H1 (cell line): ENCODE measurements at regions not wholly inside any gene's neighbourhood (a gene's known extent, or its start where the extent isn't known, plus 50 kb on each side); places are given as distances from the start of the nearest gene placed in this dataset.

Source experiments
- CTCF ChIA-PET: fragments of 300-600 bp; sonication (Branson Sonifier 250); formaldehyde crosslinking; loops from one replicate; lab custom pipeline; 2021; ENCODE audit not compliant: partially characterized antibody; lab: Charles Lee
- POLR2A ChIA-PET: fragments of 300-600 bp; sonication (Branson Sonifier 250); formaldehyde crosslinking; loops from one replicate; lab custom pipeline; 2021; ENCODE audit warnings: inconsistent platforms; ENCODE audit not compliant: partially characterized antibody; lab: Charles Lee
- DNase-seq, 2 experiments: peaks; one replicate each; pipeline versions ENCODE4 v3.0.0 to v3.0.0-alpha.2; 2010 to 2022; ENCODE audit warnings: low spot score in 2 of 2, low read depth in 1 of 2, mixed read lengths in 1 of 2
- FAIRE-seq: peaks from 2 replicates; lab custom pipeline; 2011; peaks lifted over from hg19 to GRCh38; lab: Jason Lieb, UNC
- H2AFZ ChIP-seq: 2 replicates; pipeline ENCODE4 v1.8.1; 2012; ENCODE audit warnings: low read length, inconsistent platforms
- H2AK5ac ChIP-seq: 2 replicates; pipeline ENCODE4 v1.6.1; 2013; ENCODE audit warnings: low read depth, low read length
- H2BK120ac ChIP-seq: replicated peaks from 2 replicates; pipeline ENCODE3; 2013; ENCODE audit warnings: low read depth, low read length, inconsistent platforms
- H2BK12ac ChIP-seq: 2 replicates; pipeline ENCODE4 v1.6.1; 2013; ENCODE audit warnings: low read depth, low read length
- H2BK15ac ChIP-seq: 2 replicates; pipeline ENCODE4 v1.6.1; 2013; ENCODE audit warnings: low read length
- H2BK20ac ChIP-seq: 2 replicates; pipeline ENCODE4 v1.6.1; 2013; ENCODE audit warnings: low read length
- H2BK5ac ChIP-seq: 2 replicates; pipeline ENCODE4 v1.6.1; 2013; ENCODE audit warnings: low read depth, low read length
- H3K14ac ChIP-seq: 2 replicates; pipeline ENCODE4 v1.6.1; 2013; ENCODE audit warnings: inconsistent platforms; ENCODE audit not compliant: insufficient read length
- H3K18ac ChIP-seq: 2 replicates; pipeline ENCODE4 v1.6.1; 2013; ENCODE audit warnings: low read length; ENCODE audit errors: extremely low read depth
- H3K23ac ChIP-seq: 2 replicates; pipeline ENCODE4 v1.6.1; 2013; ENCODE audit warnings: inconsistent platforms; ENCODE audit not compliant: insufficient read length
- H3K23me2 ChIP-seq: 2 replicates; pipeline ENCODE4 v1.6.1; 2013; ENCODE audit warnings: low read depth, low read length
- H3K27ac ChIP-seq: 2 replicates; pipeline ENCODE4 v1.6.1; 2011; ENCODE audit warnings: low read depth, low read length, inconsistent platforms
- H3K27me3 ChIP-seq, 4 experiments: replicated peaks in 1 of 4; 1 replicate in 1 of 4; 2 replicates in 3 of 4; pipeline versions ENCODE4 v1.6.1 to v1.8.1; 2011 to 2013; ENCODE audit warnings: low read length in 3 of 4, mild to moderate bottlenecking in 3 of 4, inconsistent platforms in 2 of 4, mixed read lengths in 2 of 4, moderate library complexity in 1 of 4; ENCODE audit not compliant: control insufficient read depth in 3 of 4, insufficient read depth in 3 of 4; ENCODE audit errors: extremely low read depth in 1 of 4
- H3K36me3 ChIP-seq, 4 experiments: 2 replicates each; pipeline versions ENCODE4 v1.6.1 to v1.8.1; 2011 to 2013; ENCODE audit warnings: mild to moderate bottlenecking in 4 of 4, low read length in 3 of 4, moderate library complexity in 2 of 4, control low read depth in 1 of 4, inconsistent platforms in 1 of 4; ENCODE audit not compliant: insufficient read depth in 4 of 4, control insufficient read depth in 2 of 4
- H3K4ac ChIP-seq: replicated peaks from 2 replicates; pipeline ENCODE3; 2013; ENCODE audit warnings: low read length, low read depth, mixed read lengths, inconsistent platforms; ENCODE audit not compliant: insufficient read length
- H3K4me1 ChIP-seq, 4 experiments: replicated peaks in 1 of 4; 1 replicate in 1 of 4; 2 replicates in 3 of 4; pipeline versions ENCODE4 v1.6.1 to v1.8.1; 2011 to 2013; ENCODE audit warnings: low read length in 3 of 4, inconsistent platforms in 2 of 4, mixed read lengths in 1 of 4; ENCODE audit not compliant: insufficient read depth in 4 of 4, control insufficient read depth in 3 of 4
- H3K4me2 ChIP-seq, 2 experiments: 2 replicates each; pipeline versions ENCODE4 v1.6.1 to v1.8.1; 2011 to 2013; ENCODE audit warnings: low read depth in 2 of 2, low read length in 2 of 2, control low read depth in 1 of 2, inconsistent platforms in 1 of 2, mild to moderate bottlenecking in 1 of 2; ENCODE audit not compliant: insufficient read depth in 1 of 2
- H3K4me3 ChIP-seq, 4 experiments: fragments of 200-600, 300-600 bp in 1 of 4; sonication (generic), shearing (Covaris generic), sonication (Bioruptor Twin) in 1 of 4; 2 replicates each; pipeline versions ENCODE4 v1.5.1 to v1.8.1; 2011 to 2016; ENCODE audit warnings: low read length in 4 of 4, low read depth in 3 of 4, control low read depth in 2 of 4, inconsistent platforms in 2 of 4, mild to moderate bottlenecking in 2 of 4, mixed read lengths in 1 of 4, moderate library complexity in 1 of 4; ENCODE audit not compliant: insufficient read depth in 2 of 4; ENCODE audit errors: extremely low read depth in 1 of 4
- H3K56ac ChIP-seq: replicated peaks from 2 replicates; pipeline ENCODE3; 2013; ENCODE audit warnings: low read depth, mild to moderate bottlenecking, mixed read lengths, low read length, inconsistent platforms; ENCODE audit not compliant: insufficient read length
- H3K79me1 ChIP-seq: 2 replicates; pipeline ENCODE4 v1.6.1; 2013; ENCODE audit warnings: low read depth, low read length, control low read depth
- H3K79me2 ChIP-seq, 2 experiments: 2 replicates each; pipeline versions ENCODE4 v1.6.1 to v1.8.1; 2012 to 2013; ENCODE audit warnings: low read length in 2 of 2, mild to moderate bottlenecking in 2 of 2, inconsistent platforms in 1 of 2; ENCODE audit not compliant: insufficient read depth in 2 of 2, control insufficient read depth in 1 of 2
- H3K9ac ChIP-seq, 4 experiments: replicated peaks in 1 of 4; 1 replicate in 1 of 4; 2 replicates in 3 of 4; pipeline versions ENCODE4 v1.6.1 to v1.8.1; 2011 to 2013; ENCODE audit warnings: low read depth in 3 of 4, low read length in 3 of 4, control low read depth in 2 of 4, mild to moderate bottlenecking in 2 of 4, moderate library complexity in 2 of 4, inconsistent platforms in 1 of 4; ENCODE audit errors: extremely low read depth in 1 of 4
- H3K9me3 ChIP-seq, 2 experiments: 2 replicates each; pipeline versions ENCODE4 v1.6.1 to v1.8.1; 2012 to 2013; ENCODE audit warnings: mild to moderate bottlenecking in 2 of 2, moderate library complexity in 2 of 2, control low read depth in 1 of 2, inconsistent platforms in 1 of 2, low read depth in 1 of 2, low read length in 1 of 2, mixed read lengths in 1 of 2; ENCODE audit not compliant: insufficient read depth in 2 of 2
- H4K20me1 ChIP-seq, 2 experiments: replicated peaks in 1 of 2; 2 replicates each; pipeline versions ENCODE3 to v1.8.1; 2011 to 2013; ENCODE audit warnings: inconsistent platforms in 2 of 2, low read length in 2 of 2, mild to moderate bottlenecking in 1 of 2; ENCODE audit not compliant: insufficient read depth in 2 of 2, control insufficient read depth in 1 of 2
- H4K5ac ChIP-seq: 2 replicates; pipeline ENCODE4 v1.6.1; 2013; ENCODE audit warnings: low read length, low read depth, mixed read lengths, inconsistent platforms; ENCODE audit not compliant: insufficient read length
- H4K8ac ChIP-seq: 2 replicates; pipeline ENCODE4 v1.8.0; 2013; ENCODE audit warnings: mild to moderate bottlenecking, moderate library complexity, low read length, inconsistent platforms; ENCODE audit not compliant: insufficient read depth; ENCODE audit errors: extremely low read depth
- H4K91ac ChIP-seq: replicated peaks from 2 replicates; pipeline ENCODE3; 2013; ENCODE audit warnings: low read length, mixed read lengths, inconsistent platforms; ENCODE audit not compliant: insufficient read length
- CEBPB ChIP-seq: IDR thresholded peaks from 2 replicates; pipeline ENCODE4 v1.6.1; 2012; ENCODE audit warnings: low read depth, low read length
- WGBS, 2 experiments: shearing (Covaris generic) in 1 of 2; methylation state at CpG; one replicate each; pipeline versions ENCODE4 v1.1.6 to v1.1.7; 2013 to 2015; ENCODE audit warnings: low lambda C conversion rate in 2 of 2, mixed read lengths in 2 of 2, inconsistent platforms in 1 of 2, low coverage in 1 of 2, missing lambda C conversion rate in 1 of 2; ENCODE audit not compliant: insufficient replicate concordance in 2 of 2, insufficient coverage in 1 of 2, insufficient read length in 1 of 2; ENCODE audit errors: extremely low coverage in 1 of 2, missing lambda C conversion rate in 1 of 2; 5-methylcytosine and 5-hydroxymethylcytosine counted together
- TF ChIP-seq, protein P1 (sequence below): IDR thresholded peaks from 2 replicates; pipeline ENCODE4 v1.6.1; 2012; ENCODE audit warnings: low read length, inconsistent platforms

GRCh38 chr4:137213372-137214173 lies 318.7 kb downstream of the PCDH18 start:
- no peaks in the 10 kb centered on the region for H4K20me1 ChIP-seq
- no peak overlapping the region for H3K14ac ChIP-seq
- H3K27ac ChIP-seq: no peak overlapping the region
- H3K23me2 ChIP-seq: no peaks in the 10 kb centered on the region
- H4K8ac ChIP-seq: no peak overlapping the region
- H3K4me3 ChIP-seq: no peak overlapping the region
- TF ChIP-seq CEBPB: no peak
- TF ChIP-seq, protein P1, sequence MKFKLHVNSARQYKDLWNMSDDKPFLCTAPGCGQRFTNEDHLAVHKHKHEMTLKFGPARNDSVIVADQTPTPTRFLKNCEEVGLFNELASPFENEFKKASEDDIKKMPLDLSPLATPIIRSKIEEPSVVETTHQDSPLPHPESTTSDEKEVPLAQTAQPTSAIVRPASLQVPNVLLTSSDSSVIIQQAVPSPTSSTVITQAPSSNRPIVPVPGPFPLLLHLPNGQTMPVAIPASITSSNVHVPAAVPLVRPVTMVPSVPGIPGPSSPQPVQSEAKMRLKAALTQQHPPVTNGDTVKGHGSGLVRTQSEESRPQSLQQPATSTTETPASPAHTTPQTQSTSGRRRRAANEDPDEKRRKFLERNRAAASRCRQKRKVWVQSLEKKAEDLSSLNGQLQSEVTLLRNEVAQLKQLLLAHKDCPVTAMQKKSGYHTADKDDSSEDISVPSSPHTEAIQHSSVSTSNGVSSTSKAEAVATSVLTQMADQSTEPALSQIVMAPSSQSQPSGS: no peak
- H3K23ac ChIP-seq: no peak overlapping the region
- ChIA-PET POLR2A (no interaction called here), CTCF (no interaction called here)
- no peaks in the 10 kb centered on the region for H3K79me1 ChIP-seq
- no peak overlapping the region for H3K9ac ChIP-seq
- H2BK5ac ChIP-seq: no peak overlapping the region
- no peaks in the 10 kb centered on the region for H3K79me2 ChIP-seq
- FAIRE-seq (no peak), DNase-seq (no peak)
- no peak overlapping the region for H3K18ac ChIP-seq
- no peak overlapping the region for H4K5ac ChIP-seq
- no peak overlapping the region for H4K91ac ChIP-seq
- WGBS, 2 experiments: 99% methylated on average over 4 of the region's 4 CpGs; no CpG with 5 or more reads in 1 of the 2 experiments
- H2BK12ac ChIP-seq: no peak overlapping the region
- no peak overlapping the region for H2BK20ac ChIP-seq
- H3K4ac ChIP-seq: no peak overlapping the region
- H2BK120ac ChIP-seq: no peak overlapping the region
- no peak overlapping the region for H2AFZ ChIP-seq
- H3K4me1 ChIP-seq: no peaks in the 10 kb centered on the region
- no peaks in the 10 kb centered on the region for H3K9me3 ChIP-seq
- H2BK15ac ChIP-seq: no peak overlapping the region
- H2AK5ac ChIP-seq: no peak overlapping the region
- H3K4me2 ChIP-seq: no peak overlapping the region
- no peaks in the 10 kb centered on the region for H3K27me3 ChIP-seq
- no peaks in the 10 kb centered on the region for H3K36me3 ChIP-seq
- no peak overlapping the region for H3K56ac ChIP-seq
